ENCODE measurements at regions not wholly inside any gene's neighbourhood (a gene's known extent, or its start where the extent isn't known, plus 50 kb on each side); places are given as distances from the start of the nearest gene placed in this dataset.

DNA sequence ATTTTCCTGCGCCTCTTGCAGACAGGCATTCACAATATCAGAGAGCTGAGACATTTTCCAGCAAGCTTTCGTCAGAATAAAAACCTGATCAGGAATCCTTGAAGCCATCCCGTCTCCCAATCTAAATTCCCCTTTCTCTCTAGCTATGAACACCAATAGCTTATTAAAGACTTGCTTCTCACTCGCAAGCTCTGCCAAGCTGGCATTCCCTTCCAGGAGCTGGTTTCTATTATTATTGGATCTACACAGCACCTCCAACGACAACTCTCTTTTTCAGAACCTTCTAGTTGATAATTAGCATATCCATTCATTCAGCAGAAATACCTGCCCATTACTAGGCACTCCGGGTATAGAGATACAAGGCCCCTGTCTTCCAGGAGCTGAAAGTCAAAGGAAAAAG, 350.3 kb downstream of the MTX2 start:
- CTCF ChIA-PET (ENCODE audit: unreplicated experiment) = no interaction called here
- POLR2A ChIA-PET = interaction anchor here (0.6 kb wide), 1 partner anchor 67 kb away, joined by 3 read pairs; no protein-coding TSS in a partner anchor
- DNase-seq (ENCODE audit: low spot score) = no peak

GRCh38 chr2:176621350-176621749, 352.1 kb downstream of the MTX2 start:
- no TSS peak for BruUV-seq (replicated peaks)
- intact Hi-C loops (cut with micrococcal nuclease; ENCODE audit: unreplicated experiment) = no loop called here

More for the DNA sequence above, 350.3 kb downstream of the MTX2 start:
- intact Hi-C loops (cut with micrococcal nuclease; ENCODE audit: unreplicated experiment) = no loop called here
- Histone ChIP-seq H4K20me1 (ENCODE audit: insufficient read depth, low read length) (no peaks in the 10 kb centered on the region), H3K4me3 (ENCODE audit: low read depth, low read length, poor library complexity, severe bottlenecking) (no peak overlapping the region), H2AFZ (ENCODE audit: low read length) (no peak overlapping the region), H3K27ac (ENCODE audit: low read depth, low read length, poor library complexity, severe bottlenecking) (no peak overlapping the region), H3K9me2 (ENCODE audit: insufficient read depth, low read length) (no peaks in the 10 kb centered on the region), H3K9me3 (ENCODE audit: low read length) (no peaks in the 10 kb centered on the region), H3K4me1 (ENCODE audit: insufficient read depth, low read length, poor library complexity, severe bottlenecking) (no peaks in the 10 kb centered on the region), H3K36me3 (ENCODE audit: insufficient read depth, low read length) (no peaks in the 10 kb centered on the region), H3K79me2 (ENCODE audit: insufficient read depth, low read depth, low read length) (no peaks in the 10 kb centered on the region), H3K4me2 (ENCODE audit: low read length) (no peak overlapping the region)
- TF ChIP-seq, protein P1, sequence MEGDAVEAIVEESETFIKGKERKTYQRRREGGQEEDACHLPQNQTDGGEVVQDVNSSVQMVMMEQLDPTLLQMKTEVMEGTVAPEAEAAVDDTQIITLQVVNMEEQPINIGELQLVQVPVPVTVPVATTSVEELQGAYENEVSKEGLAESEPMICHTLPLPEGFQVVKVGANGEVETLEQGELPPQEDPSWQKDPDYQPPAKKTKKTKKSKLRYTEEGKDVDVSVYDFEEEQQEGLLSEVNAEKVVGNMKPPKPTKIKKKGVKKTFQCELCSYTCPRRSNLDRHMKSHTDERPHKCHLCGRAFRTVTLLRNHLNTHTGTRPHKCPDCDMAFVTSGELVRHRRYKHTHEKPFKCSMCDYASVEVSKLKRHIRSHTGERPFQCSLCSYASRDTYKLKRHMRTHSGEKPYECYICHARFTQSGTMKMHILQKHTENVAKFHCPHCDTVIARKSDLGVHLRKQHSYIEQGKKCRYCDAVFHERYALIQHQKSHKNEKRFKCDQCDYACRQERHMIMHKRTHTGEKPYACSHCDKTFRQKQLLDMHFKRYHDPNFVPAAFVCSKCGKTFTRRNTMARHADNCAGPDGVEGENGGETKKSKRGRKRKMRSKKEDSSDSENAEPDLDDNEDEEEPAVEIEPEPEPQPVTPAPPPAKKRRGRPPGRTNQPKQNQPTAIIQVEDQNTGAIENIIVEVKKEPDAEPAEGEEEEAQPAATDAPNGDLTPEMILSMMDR (conservative IDR thresholded peaks at IDR 0.05; ENCODE audit: low read length) = no peak
- TF ChIP-seq EZH2phosphoT487 (IDR thresholded peaks at IDR 0.05; ENCODE audit: borderline replicate concordance, low read depth, low read length) = no peak
- BruUV-seq (replicated peaks) = no TSS peak

GRCh38 chr2:176622792-176623191, 353.6 kb downstream of the MTX2 start:
- Histone ChIP-seq H3K9me3 (ENCODE audit: low read length) (no peaks in the 10 kb centered on the region), H3K4me3 (ENCODE audit: low read depth, low read length, poor library complexity, severe bottlenecking) (no peak overlapping the region), H3K4me1 (ENCODE audit: insufficient read depth, low read length, poor library complexity, severe bottlenecking) (no peaks in the 10 kb centered on the region), H2AFZ (ENCODE audit: low read length) (no peak overlapping the region), H3K4me2 (ENCODE audit: low read length) (no peak overlapping the region), H4K20me1 (ENCODE audit: insufficient read depth, low read length) (no peaks in the 10 kb centered on the region), H3K36me3 (ENCODE audit: insufficient read depth, low read length) (no peaks in the 10 kb centered on the region), H3K27ac (ENCODE audit: low read depth, low read length, poor library complexity, severe bottlenecking) (no peak overlapping the region), H3K9me2 (ENCODE audit: insufficient read depth, low read length) (no peaks in the 10 kb centered on the region), H3K79me2 (ENCODE audit: insufficient read depth, low read depth, low read length) (no peaks in the 10 kb centered on the region)
- ChIA-PET CTCF (ENCODE audit: unreplicated experiment) (no interaction called here), POLR2A (interaction anchor here (0.5 to 1.2 kb wide), 3 partner anchors 13 to 758 kb away, joined by 3 read pairs; no protein-coding TSS in a partner anchor)
- intact Hi-C loops (cut with micrococcal nuclease; ENCODE audit: unreplicated experiment) = no loop called here
- TF ChIP-seq, protein P1 (conservative IDR thresholded peaks at IDR 0.05; ENCODE audit: low read length) = no peak
- no peak for TF ChIP-seq EZH2phosphoT487 (IDR thresholded peaks at IDR 0.05; ENCODE audit: borderline replicate concordance, low read depth, low read length)
- no TSS peak for BruUV-seq (replicated peaks)
- no peak for DNase-seq (ENCODE audit: low spot score)

More at GRCh38 chr2:176621350-176621749, 352.1 kb downstream of the MTX2 start:
- Histone ChIP-seq H3K79me2 (ENCODE audit: insufficient read depth, low read depth, low read length) (no peaks in the 10 kb centered on the region), H3K9me3 (ENCODE audit: low read length) (no peaks in the 10 kb centered on the region), H2AFZ (ENCODE audit: low read length) (no peak overlapping the region), H3K4me1 (ENCODE audit: insufficient read depth, low read length, poor library complexity, severe bottlenecking) (no peaks in the 10 kb centered on the region), H3K4me3 (ENCODE audit: low read depth, low read length, poor library complexity, severe bottlenecking) (no peak overlapping the region), H3K4me2 (ENCODE audit: low read length) (no peak overlapping the region), H3K36me3 (ENCODE audit: insufficient read depth, low read length) (no peaks in the 10 kb centered on the region), H3K9me2 (ENCODE audit: insufficient read depth, low read length) (no peaks in the 10 kb centered on the region), H4K20me1 (ENCODE audit: insufficient read depth, low read length) (no peaks in the 10 kb centered on the region), H3K27ac (ENCODE audit: low read depth, low read length, poor library complexity, severe bottlenecking) (no peak overlapping the region)
- no peak for DNase-seq (ENCODE audit: low spot score)
- CTCF ChIA-PET (ENCODE audit: unreplicated experiment) = interaction anchor here (1.0 kb wide), 1 partner anchor 31 kb away, joined by 5 read pairs; no protein-coding TSS in a partner anchor
- TF ChIP-seq, protein P1 (conservative IDR thresholded peaks at IDR 0.05; ENCODE audit: low read length) = no peak
- TF ChIP-seq EZH2phosphoT487 (IDR thresholded peaks at IDR 0.05; ENCODE audit: borderline replicate concordance, low read depth, low read length) = no peak
- POLR2A ChIA-PET = interaction anchor here (0.6 to 1.2 kb wide), 3 partner anchors 14 to 395 kb away, joined by 3 read pairs; no protein-coding TSS in a partner anchor
